Stromal cell of bone marrow (primary cell): ENCODE measurements at regions not wholly inside any gene's neighbourhood (a gene's known extent, or its start where the extent isn't known, plus 50 kb on each side); places are given as distances from the start of the nearest gene placed in this dataset.

ENCODE experiments used
- DNase-seq: peaks from one replicate; pipeline ENCODE4 v3.0.0-alpha.2; 2012; ENCODE audit warnings: low read depth

GRCh38 chr2:41484858-41485234 is 563.0 kb upstream of the PKDCC start:
- no peak for DNase-seq

DNA sequence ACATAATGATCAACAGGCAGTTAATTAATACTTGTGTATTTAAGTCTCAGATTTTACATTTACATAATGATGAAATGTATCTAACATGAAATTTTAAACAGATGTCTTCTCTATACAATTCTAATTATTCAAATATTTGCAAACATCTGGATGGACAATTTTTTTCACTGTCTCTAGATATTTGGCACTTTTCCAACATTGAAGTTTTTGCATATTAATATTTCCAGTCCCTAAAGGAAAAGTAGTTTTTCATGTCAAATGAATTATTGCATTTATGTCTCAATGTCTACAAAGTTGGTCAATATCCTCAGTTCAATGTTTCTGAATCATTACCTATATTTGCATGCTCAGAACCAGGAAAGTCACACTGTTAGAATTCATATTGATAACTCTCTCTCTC is 560.9 kb upstream of the PKDCC start:
- no peak for DNase-seq

DNA sequence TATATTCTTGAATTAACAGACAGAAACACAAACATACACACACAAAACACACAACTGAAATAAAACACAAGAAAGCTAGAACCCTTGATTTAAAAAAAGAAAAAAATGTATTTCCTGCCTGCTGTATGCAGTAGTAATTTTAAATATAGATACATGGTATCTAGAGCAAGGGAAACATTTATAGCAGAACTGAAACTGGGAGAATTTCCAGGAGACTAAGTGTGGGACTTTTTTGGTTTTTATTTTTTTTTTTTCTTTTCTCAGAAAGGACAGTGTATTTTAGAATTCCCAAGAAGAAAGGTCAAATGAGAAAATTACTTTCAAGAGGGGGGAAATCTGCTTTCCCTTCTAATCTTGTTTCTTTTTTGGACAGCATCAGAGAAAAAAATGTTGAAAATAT is 558.9 kb upstream of the PKDCC start:
- DNase-seq, result no peak

- DNase-seq, result no peak
Observed at GRCh38 chr2:41489638-41490037, 558.2 kb upstream of the PKDCC start.

DNA sequence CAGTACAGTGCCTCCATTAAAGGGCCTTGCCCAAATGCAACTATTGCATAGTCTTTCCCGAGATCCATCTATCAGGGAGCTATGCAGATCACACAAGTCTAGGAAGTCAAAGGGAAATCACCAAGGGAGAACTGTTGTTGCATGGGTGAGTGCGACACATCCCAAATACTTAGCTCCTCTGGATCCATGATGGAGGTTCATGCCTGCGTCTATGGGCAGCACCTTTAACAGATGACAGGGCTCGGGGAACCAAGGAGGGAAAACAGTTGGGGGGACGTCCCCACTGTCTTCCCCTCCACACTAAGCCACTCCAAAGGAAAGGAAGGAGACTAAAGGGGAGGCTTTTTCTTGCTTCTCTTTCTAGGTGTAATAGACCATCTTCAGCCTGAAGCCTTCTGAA is 552.8 kb upstream of the PKDCC start:
- no peak for DNase-seq

GRCh38 chr2:41496908-41497307 is 550.9 kb upstream of the PKDCC start:
- no peak for DNase-seq

DNA sequence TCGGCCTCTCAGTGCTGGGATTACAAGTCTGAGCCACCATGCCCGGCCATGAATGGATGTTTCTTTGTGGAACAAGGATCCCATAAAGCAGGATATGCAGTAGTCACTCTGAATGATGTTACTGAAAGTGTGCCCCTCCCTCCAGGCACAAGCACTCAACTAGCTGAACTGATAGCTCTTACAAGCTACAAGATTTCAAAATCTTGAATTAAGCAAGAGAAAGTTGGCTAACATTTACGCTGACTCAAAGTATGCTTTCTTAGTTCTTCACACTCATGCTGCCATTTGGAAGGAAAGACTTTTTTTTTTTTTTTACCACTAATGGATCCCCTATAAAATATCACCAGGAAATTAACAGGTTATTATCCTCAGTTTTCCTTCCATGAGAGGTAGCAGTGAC is 549.0 kb upstream of the PKDCC start:
- no peak for DNase-seq

GRCh38 chr2:41500895-41501294 is 546.9 kb upstream of the PKDCC start:
- DNase-seq, result no peak

DNA sequence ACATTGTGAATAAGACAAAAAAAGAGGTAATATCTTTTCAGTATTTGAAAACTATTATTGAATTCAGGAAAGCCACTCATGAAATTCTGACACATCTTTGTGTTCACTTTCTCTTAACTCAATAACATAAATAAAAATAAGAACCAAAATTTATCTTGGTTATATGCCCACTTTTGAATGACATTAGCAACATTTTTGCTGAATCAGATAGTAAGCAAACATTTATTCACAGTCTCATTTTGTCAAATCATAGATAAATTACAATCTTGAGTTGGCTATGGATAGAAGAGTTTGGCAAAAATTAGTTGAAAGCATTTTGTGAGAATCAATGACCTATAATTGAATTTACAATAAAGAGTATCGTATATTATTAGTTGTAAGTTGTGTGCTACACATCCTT is 545.1 kb upstream of the PKDCC start:
- no peak for DNase-seq

DNA sequence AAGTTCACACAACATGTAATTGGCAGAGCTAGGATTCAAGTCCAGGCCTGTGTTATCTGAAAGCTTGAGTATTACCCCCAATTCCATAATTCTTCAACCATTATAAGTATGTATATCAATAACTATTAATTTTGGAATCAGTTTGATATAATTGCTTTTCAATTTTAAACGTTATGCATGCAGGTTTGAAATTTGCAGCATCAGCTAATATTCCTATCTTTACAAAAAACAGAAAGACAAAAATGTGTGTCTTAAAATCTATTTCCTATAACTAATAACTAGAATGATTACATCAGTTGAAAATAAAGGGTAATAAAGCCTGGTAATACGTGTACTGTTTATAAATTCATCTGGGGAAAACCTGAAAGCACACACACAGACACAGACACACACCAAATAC is 543.3 kb upstream of the PKDCC start:
- DNase-seq, result no peak

- DNase-seq, result no peak
Observed at GRCh38 chr2:41510108-41510507, 537.7 kb upstream of the PKDCC start.

GRCh38 chr2:41521211-41521610 is 526.6 kb upstream of the PKDCC start:
- no peak for DNase-seq

- no peak for DNase-seq
Observed at GRCh38 chr2:41527525-41528323, 520.1 kb upstream of the PKDCC start.

GRCh38 chr2:41535575-41535974 is 512.2 kb upstream of the PKDCC start:
- no peak for DNase-seq

DNA sequence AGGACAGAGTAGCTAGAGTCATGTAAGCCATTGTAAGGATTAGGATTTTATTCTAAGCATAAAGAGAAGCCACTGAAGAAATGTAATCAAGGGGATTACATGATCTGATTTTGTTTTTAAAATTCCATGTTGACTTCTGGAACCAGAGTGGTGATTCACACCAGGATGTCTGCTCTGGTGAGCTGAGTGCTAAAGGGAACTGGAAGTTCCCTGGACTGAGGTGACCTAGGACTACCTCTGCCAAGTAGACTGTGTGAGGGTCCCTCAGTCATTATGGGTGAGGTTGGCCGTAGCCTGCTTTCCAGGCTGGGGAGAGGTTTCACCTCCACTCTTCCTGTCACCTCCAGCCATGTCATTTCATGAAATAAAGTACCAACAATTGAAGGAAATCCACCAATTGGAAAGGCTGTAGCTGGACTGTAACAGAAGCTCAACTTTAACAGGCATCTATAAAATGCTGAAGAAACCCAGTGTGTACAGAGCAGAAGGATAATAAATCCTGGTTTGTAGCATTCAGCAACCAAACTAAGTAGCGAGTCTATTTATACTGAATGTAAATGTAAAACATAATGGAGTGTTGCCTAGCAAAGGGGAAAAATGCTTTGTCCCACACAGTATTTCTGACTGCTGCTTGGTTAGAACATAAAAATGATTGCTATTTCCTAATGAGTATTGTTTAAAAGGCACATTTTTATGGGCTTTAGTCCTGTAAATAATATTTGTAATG is 507.4 kb upstream of the PKDCC start:
- DNase-seq, result no peak

GRCh38 chr2:41543726-41544125 is 504.1 kb upstream of the PKDCC start:
- DNase-seq, result no peak

GRCh38 chr2:41544709-41545108 is 503.1 kb upstream of the PKDCC start:
- DNase-seq, result no peak

- DNase-seq, result no peak
Observed at GRCh38 chr2:41546031-41546430, 501.8 kb upstream of the PKDCC start.

- DNase-seq, result no peak
Observed at GRCh38 chr2:41568648-41569047, 479.2 kb upstream of the PKDCC start.

DNA sequence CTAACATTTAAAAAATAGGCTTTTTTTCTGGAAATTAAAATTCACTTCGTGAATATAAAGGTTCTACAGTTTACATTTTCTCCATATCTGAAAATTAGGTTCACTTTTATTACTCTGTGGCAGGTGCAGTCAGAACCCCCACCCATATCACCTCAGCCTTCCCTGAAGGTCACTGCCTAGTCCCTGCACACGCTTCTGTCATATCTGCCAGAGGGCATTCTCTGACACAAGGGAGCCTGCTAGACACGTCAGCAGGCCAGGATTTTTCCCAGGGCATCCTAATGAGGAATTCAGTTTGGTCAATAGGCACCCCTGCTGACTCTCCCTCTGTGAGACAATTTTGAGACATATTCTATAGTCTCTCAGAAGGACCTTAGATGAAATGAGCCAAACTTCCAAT is 475.7 kb upstream of the PKDCC start:
- DNase-seq, result no peak

DNA sequence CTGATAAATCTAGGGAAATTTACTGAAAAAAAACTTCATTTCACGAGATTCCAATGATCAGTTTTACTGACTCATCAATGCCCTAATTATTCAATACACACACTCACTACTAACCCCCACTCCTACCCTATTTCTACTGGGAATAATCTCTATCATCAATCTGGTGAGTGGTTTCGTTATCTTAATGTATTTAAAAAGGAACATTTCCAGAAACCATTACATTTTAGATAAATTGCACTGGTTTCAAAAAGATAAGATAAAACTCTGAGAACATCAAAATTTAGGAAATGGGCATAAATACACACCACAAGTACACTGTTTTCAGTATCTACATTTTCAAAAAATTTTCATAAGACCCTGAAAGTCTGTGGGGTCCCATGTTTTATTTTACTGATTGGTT is 471.4 kb upstream of the PKDCC start:
- no peak for DNase-seq

DNA sequence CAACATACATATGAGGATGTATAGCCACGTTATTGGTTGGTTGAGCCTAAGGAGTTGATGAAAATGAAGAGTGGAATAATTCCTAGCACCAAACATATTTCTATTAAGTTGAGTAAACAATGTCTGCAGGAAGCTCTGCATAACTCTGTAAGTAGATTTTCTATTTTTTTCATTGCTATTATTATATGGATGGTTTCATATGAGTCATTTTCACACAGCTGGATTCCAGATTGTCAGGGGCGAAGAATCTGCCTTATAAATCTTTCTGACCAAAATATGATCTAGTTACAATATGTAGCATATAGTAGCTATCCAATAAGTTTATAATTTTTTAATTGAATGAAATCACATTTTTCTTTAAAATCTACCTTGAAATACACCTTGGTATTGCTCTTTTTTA is 468.0 kb upstream of the PKDCC start:
- DNase-seq, result no peak

DNA sequence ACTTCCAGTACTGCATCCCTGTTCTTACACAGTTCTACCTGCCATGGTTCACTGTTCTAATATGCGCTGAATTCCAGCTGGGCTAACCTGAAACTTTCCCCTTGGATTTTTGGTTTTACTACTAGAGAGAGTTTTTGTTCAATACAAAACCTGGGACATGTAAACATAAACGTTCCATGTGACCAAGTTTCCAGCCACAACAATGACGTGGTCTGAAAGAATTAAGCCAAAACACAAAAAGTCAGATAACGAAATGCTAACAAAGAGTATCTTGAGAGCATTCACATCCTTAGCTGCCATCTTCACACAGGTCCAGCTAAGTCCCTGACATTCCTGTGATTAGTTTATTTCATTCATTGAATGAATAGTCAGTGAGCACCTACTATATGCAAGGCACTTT is 467.0 kb upstream of the PKDCC start:
- DNase-seq, result no peak

GRCh38 chr2:41595240-41595639 is 452.6 kb upstream of the PKDCC start:
- DNase-seq, result peak; percentile 57
